GM10248 (cell line): ENCODE measurements at regions not wholly inside any gene's neighbourhood (a gene's known extent, or its start where the extent isn't known, plus 50 kb on each side); places are given as distances from the start of the nearest gene placed in this dataset.
"Not testable (repeated sequence)": the region's sequence is repeated elsewhere in the genome, so short reads cannot be mapped to it uniquely, and the experiment has no call there.

Experiments
- CTCF ChIA-PET: fragments of 300-600 bp; sonication (Branson Sonifier 250); formaldehyde crosslinking; extraction: SDS; loops from one replicate; lab custom pipeline; 2021; ENCODE audit warnings: antibody characterized with exemption; lab: Yijun Ruan, JAX
- POLR2A ChIA-PET: fragments of 350-650 bp; sonication (Branson Sonifier 250); formaldehyde crosslinking; extraction: SDS; loops from one replicate; lab custom pipeline; 2020; ENCODE audit warnings: antibody characterized with exemption; lab: Yijun Ruan, JAX
- DNase-seq: peaks from one replicate; pipeline ENCODE4 v3.0.0; 2012; ENCODE audit errors: extremely low spot score
- CTCF ChIP-seq: IDR thresholded peaks from 2 replicates; pipeline ENCODE4 v1.5.1; 2012; ENCODE audit warnings: mild to moderate bottlenecking, low read depth; ENCODE audit errors: extremely low read depth, missing control alignments, control extremely low read depth

- CTCF ChIA-PET: no interaction called here
- no peak for DNase-seq
- no peak for TF ChIP-seq CTCF
- POLR2A ChIA-PET: no interaction called here
Measured at GRCh38 chr22:22988150-22988549, 82.2 kb upstream of the GNAZ start.

GRCh38 chr22:22988785-22989184 is 81.5 kb upstream of the GNAZ start:
- no peak for DNase-seq
- ChIA-PET POLR2A (no interaction called here), CTCF (no interaction called here)
- no peak for TF ChIP-seq CTCF

- no peak for TF ChIP-seq CTCF
- POLR2A ChIA-PET: no interaction called here
- DNase-seq: no peak
Measured at GRCh38 chr22:22989856-22990255, 80.5 kb upstream of the GNAZ start.

GRCh38 chr22:22990711-22991505 is 79.4 kb upstream of the GNAZ start:
- CTCF ChIA-PET, POLR2A ChIA-PET, DNase-seq: not testable (repeated sequence)

More at GRCh38 chr22:22989856-22990255, 80.5 kb upstream of the GNAZ start:
- CTCF ChIA-PET: no interaction called here

- no peak for DNase-seq
- CTCF ChIA-PET: no interaction called here
- POLR2A ChIA-PET: no interaction called here
- TF ChIP-seq CTCF: no peak
Measured at GRCh38 chr22:22992474-22992873, 77.8 kb upstream of the GNAZ start.

- POLR2A ChIA-PET: no interaction called here
- DNase-seq: no peak
- TF ChIP-seq CTCF: no peak
- CTCF ChIA-PET: interaction anchor here (0.7 to 1.7 kb wide), 4 partner anchors 9 to 33 kb away, joined by 3 read pairs; no protein-coding TSS in a partner anchor
Measured at GRCh38 chr22:22993184-22993583, 77.1 kb upstream of the GNAZ start.

- ChIA-PET CTCF (interaction anchor here (1.6 kb wide), 1 partner anchor 242 kb away, joined by 3 read pairs; no protein-coding TSS in a partner anchor), POLR2A (no interaction called here)
- TF ChIP-seq CTCF: no peak
- DNase-seq: no peak
Measured at GRCh38 chr22:22995166-22995565, 75.2 kb upstream of the GNAZ start.
